ENCODE measurements at regions not wholly inside any gene's neighbourhood (a gene's known extent, or its start where the extent isn't known, plus 50 kb on each side); places are given as distances from the start of the nearest gene placed in this dataset.

GRCh38 chr12:22856178-22856577 lies 231.2 kb downstream of the ETNK1 start:
- intact Hi-C loops (cut with DNase I; ENCODE audit: low total_unique reads) (no loop called here), in situ Hi-C loops (cut with MboI; ENCODE audit: low pct_ligation_motif_present in 1 of 4, low pct_unique_long_range_greater_than_20kb in 1 of 4, low sequenced_read_pairs in 3 of 4) (no loop called here)

GRCh38 chr12:22858849-22859570 lies 234.0 kb downstream of the ETNK1 start:
- Histone ChIP-seq H3K27ac (no peak overlapping the region), H3K36me3 (no peaks in the 10 kb centered on the region), H3K4me1 (no peaks in the 10 kb centered on the region), H3K9me3 (no peaks in the 10 kb centered on the region), H3K27me3 (no peaks in the 10 kb centered on the region), H3K4me3 (no peak overlapping the region)
- intact Hi-C loops (cut with DNase I; ENCODE audit: low total_unique reads) (no loop called here), in situ Hi-C loops (cut with MboI; ENCODE audit: low pct_ligation_motif_present in 1 of 4, low pct_unique_long_range_greater_than_20kb in 1 of 4, low sequenced_read_pairs in 3 of 4) (no loop called here)
- 52 to 67% methylated on average over 8 to 9 of the region's 9 CpGs for WGBS, 2 donors (ENCODE audit: low coverage in 1 of 2)
- no peak for TF ChIP-seq EP300 (IDR thresholded peaks at IDR 0.05; ENCODE audit: low read depth)
- no peak for TF ChIP-seq POLR2A (IDR thresholded peaks at IDR 0.05)
- TF ChIP-seq POLR2AphosphoS5 (IDR thresholded peaks at IDR 0.05), result no peak
- TF ChIP-seq, protein P1, sequence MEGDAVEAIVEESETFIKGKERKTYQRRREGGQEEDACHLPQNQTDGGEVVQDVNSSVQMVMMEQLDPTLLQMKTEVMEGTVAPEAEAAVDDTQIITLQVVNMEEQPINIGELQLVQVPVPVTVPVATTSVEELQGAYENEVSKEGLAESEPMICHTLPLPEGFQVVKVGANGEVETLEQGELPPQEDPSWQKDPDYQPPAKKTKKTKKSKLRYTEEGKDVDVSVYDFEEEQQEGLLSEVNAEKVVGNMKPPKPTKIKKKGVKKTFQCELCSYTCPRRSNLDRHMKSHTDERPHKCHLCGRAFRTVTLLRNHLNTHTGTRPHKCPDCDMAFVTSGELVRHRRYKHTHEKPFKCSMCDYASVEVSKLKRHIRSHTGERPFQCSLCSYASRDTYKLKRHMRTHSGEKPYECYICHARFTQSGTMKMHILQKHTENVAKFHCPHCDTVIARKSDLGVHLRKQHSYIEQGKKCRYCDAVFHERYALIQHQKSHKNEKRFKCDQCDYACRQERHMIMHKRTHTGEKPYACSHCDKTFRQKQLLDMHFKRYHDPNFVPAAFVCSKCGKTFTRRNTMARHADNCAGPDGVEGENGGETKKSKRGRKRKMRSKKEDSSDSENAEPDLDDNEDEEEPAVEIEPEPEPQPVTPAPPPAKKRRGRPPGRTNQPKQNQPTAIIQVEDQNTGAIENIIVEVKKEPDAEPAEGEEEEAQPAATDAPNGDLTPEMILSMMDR (IDR thresholded peaks at IDR 0.05), result no peak
- no peak for DNase-seq

More at GRCh38 chr12:22856178-22856577, 231.2 kb downstream of the ETNK1 start:
- Histone ChIP-seq H3K27ac (no peak overlapping the region), H3K4me1 (no peaks in the 10 kb centered on the region), H3K4me3 (no peak overlapping the region), H3K36me3 (no peaks in the 10 kb centered on the region), H3K27me3 (no peaks in the 10 kb centered on the region), H3K9me3 (no peaks in the 10 kb centered on the region)
- TF ChIP-seq POLR2AphosphoS5 (IDR thresholded peaks at IDR 0.05), result no peak
- TF ChIP-seq, protein P1 (IDR thresholded peaks at IDR 0.05), result peak; percentile 33 to 52 (median 44)
- no peak for TF ChIP-seq POLR2A (IDR thresholded peaks at IDR 0.05)
- no peak for TF ChIP-seq EP300 (IDR thresholded peaks at IDR 0.05; ENCODE audit: low read depth)
- no peak for DNase-seq
- WGBS, 2 donors (ENCODE audit: low coverage in 1 of 2), result 0% methylated on average over 2 of the region's 2 CpGs

GRCh38 chr12:22860926-22861325 lies 236.0 kb downstream of the ETNK1 start:
- 48 to 75% methylated on average over 3 of the region's 3 CpGs for WGBS, 2 donors (ENCODE audit: low coverage in 1 of 2)
- Histone ChIP-seq H3K36me3 (no peaks in the 10 kb centered on the region), H3K27me3 (no peaks in the 10 kb centered on the region), H3K4me1 (no peaks in the 10 kb centered on the region), H3K9me3 (no peaks in the 10 kb centered on the region), H3K4me3 (no peak overlapping the region), H3K27ac (no peak overlapping the region)
- in situ Hi-C loops (cut with MboI; ENCODE audit: low pct_ligation_motif_present in 1 of 4, low pct_unique_long_range_greater_than_20kb in 1 of 4, low sequenced_read_pairs in 3 of 4), result no loop called here
- TF ChIP-seq POLR2A (IDR thresholded peaks at IDR 0.05) (no peak), EP300 (IDR thresholded peaks at IDR 0.05; ENCODE audit: low read depth) (no peak), POLR2AphosphoS5 (IDR thresholded peaks at IDR 0.05) (no peak)
- TF ChIP-seq, protein P1 (IDR thresholded peaks at IDR 0.05), result no peak
- no peak for DNase-seq
- intact Hi-C loops (cut with DNase I; ENCODE audit: low total_unique reads), result no loop called here

DNA sequence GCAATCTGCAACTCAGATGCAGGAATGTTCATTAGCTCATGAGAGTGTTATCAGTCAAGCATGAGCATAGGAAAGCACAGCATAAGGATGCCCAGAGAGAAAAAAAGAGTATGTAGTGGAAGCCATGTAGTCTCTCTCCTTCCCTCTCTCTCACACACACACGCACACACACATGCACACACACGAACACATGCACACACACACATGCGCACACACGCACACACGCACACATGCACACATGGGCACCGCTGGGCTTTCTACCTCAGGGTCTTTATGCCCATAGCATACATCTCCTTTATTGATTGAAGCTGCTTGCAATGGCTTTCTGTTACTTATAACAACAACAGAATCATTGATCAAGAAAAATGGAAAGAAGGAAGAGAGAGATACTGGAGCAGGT lies 240.9 kb downstream of the ETNK1 start:
- DNase-seq, result no peak
- WGBS, 2 donors (ENCODE audit: low coverage in 1 of 2), result 60 to 90% methylated on average over 3 to 6 of the region's 6 CpGs
- Histone ChIP-seq H3K36me3 (no peaks in the 10 kb centered on the region), H3K27ac (no peak overlapping the region), H3K4me3 (no peak overlapping the region), H3K9me3 (no peaks in the 10 kb centered on the region), H3K27me3 (no peaks in the 10 kb centered on the region), H3K4me1 (no peaks in the 10 kb centered on the region)
- TF ChIP-seq, protein P1 (IDR thresholded peaks at IDR 0.05), result no peak
- TF ChIP-seq POLR2A (IDR thresholded peaks at IDR 0.05) (no peak), EP300 (IDR thresholded peaks at IDR 0.05; ENCODE audit: low read depth) (no peak), POLR2AphosphoS5 (IDR thresholded peaks at IDR 0.05) (no peak)
- intact Hi-C loops (cut with DNase I; ENCODE audit: low total_unique reads), result no loop called here
- in situ Hi-C loops (cut with MboI; ENCODE audit: low pct_ligation_motif_present in 1 of 4, low pct_unique_long_range_greater_than_20kb in 1 of 4, low sequenced_read_pairs in 3 of 4), result no loop called here
